Right lobe of liver (tissue), 4 donors: ENCODE measurements at regions not wholly inside any gene's neighbourhood (a gene's known extent, or its start where the extent isn't known, plus 50 kb on each side); places are given as distances from the start of the nearest gene placed in this dataset.

ENCODE experiments used
- POLR2A ChIP-seq: fragments of 450-650 bp; IDR thresholded peaks from one replicate; pipeline ENCODE4 v1.6.1; 2017; ENCODE audit warnings: antibody characterized with exemption, mild to moderate bottlenecking
- TF ChIP-seq, protein P1 (sequence below), 4 donors: fragments of 200-600 bp in 3 of 4; fragments of 450-650 bp in 1 of 4; IDR thresholded peaks; one replicate each; pipeline versions ENCODE4 v1.5.1 to v1.8.0; 2016 to 2022; ENCODE audit warnings: antibody characterized with exemption in 4 of 4, mild to moderate bottlenecking in 2 of 4
- donor health status: DM: no; HTN: no; CAD: no.
- donor health status: DM: no; HTN: no; CAD: no.
- donor health status: DM: no; HTN: yes; CAD: no.

DNA sequence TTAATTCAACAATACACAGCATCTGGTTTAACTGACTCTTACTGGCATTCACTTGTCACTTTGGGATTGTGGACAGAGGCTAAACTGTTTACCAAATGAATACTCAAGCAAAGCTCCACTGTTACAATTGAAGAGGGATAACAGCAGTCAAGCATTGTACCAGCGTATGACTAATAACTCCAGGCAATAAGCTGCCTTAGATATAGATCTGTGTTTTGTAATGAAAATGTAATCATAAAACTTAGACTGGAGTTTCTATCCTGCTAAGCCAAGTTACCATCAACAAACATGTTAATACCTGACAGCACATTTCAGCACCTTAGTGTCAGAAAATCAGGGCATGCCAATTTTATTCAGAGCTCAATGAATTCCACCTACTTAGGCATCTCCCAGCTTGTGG, 889.5 kb downstream of the EPHA4 start:
- TF ChIP-seq, protein P1, sequence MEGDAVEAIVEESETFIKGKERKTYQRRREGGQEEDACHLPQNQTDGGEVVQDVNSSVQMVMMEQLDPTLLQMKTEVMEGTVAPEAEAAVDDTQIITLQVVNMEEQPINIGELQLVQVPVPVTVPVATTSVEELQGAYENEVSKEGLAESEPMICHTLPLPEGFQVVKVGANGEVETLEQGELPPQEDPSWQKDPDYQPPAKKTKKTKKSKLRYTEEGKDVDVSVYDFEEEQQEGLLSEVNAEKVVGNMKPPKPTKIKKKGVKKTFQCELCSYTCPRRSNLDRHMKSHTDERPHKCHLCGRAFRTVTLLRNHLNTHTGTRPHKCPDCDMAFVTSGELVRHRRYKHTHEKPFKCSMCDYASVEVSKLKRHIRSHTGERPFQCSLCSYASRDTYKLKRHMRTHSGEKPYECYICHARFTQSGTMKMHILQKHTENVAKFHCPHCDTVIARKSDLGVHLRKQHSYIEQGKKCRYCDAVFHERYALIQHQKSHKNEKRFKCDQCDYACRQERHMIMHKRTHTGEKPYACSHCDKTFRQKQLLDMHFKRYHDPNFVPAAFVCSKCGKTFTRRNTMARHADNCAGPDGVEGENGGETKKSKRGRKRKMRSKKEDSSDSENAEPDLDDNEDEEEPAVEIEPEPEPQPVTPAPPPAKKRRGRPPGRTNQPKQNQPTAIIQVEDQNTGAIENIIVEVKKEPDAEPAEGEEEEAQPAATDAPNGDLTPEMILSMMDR (IDR thresholded peaks at IDR 0.05) = no peak
- TF ChIP-seq POLR2A = no peak
